Fibroblast of lung (primary cell): ENCODE measurements at regions not wholly inside any gene's neighbourhood (a gene's known extent, or its start where the extent isn't known, plus 50 kb on each side); places are given as distances from the start of the nearest gene placed in this dataset.

Source experiments
- CTCF ChIP-seq, 2 donors: IDR thresholded peaks in 1 of 2; conservative IDR thresholded peaks in 1 of 2; 1 replicate in 1 of 2; 2 replicates in 1 of 2; pipeline ENCODE4 v1.5.1; 2011 to 2012; ENCODE audit warnings: low read length in 2 of 2, control low read depth in 1 of 2, inconsistent platforms in 1 of 2, low read depth in 1 of 2, mild to moderate bottlenecking in 1 of 2
- EZH2 ChIP-seq: IDR thresholded peaks from 2 replicates; pipeline ENCODE4 v1.5.1; 2012; ENCODE audit warnings: low read length, control low read depth, mild to moderate bottlenecking; ENCODE audit errors: missing control alignments

- TF ChIP-seq CTCF (conservative IDR thresholded peaks at IDR 0.05 in 1 of 2, IDR thresholded peaks at IDR 0.05 in 1 of 2; ENCODE audit: low read depth in 1 of 2, low read length in 2 of 2) (no peak), EZH2 (no peak)
Measured at GRCh38 chr6:121531658-121532169, 96.3 kb downstream of the GJA1 start.
